ENCODE measurements at regions not wholly inside any gene's neighbourhood (a gene's known extent, or its start where the extent isn't known, plus 50 kb on each side); places are given as distances from the start of the nearest gene placed in this dataset.

GRCh38 chr10:2858452-2858851, 208.9 kb upstream of the PFKP start:
- POLR2A ChIA-PET: no interaction called here
- H3K4me1 ChIP-seq (ENCODE audit: insufficient read depth, low read length, poor library complexity, severe bottlenecking): no peaks in the 10 kb centered on the region
- no peak overlapping the region for H2AFZ ChIP-seq (ENCODE audit: low read length)
- DNase-seq (ENCODE audit: low spot score): no peak
- H3K9me2 ChIP-seq (ENCODE audit: insufficient read depth, low read length): no peaks in the 10 kb centered on the region
- CTCF ChIA-PET (ENCODE audit: unreplicated experiment): no interaction called here
- BruUV-seq (replicated peaks): no TSS peak
- no peaks in the 10 kb centered on the region for H3K36me3 ChIP-seq (ENCODE audit: insufficient read depth, low read length)
- no peak overlapping the region for H3K4me3 ChIP-seq (ENCODE audit: low read depth, low read length, poor library complexity, severe bottlenecking)
- no peaks in the 10 kb centered on the region for H3K79me2 ChIP-seq (ENCODE audit: insufficient read depth, low read depth, low read length)
- H3K4me2 ChIP-seq (ENCODE audit: low read length): no peak overlapping the region
- no peak for TF ChIP-seq EZH2phosphoT487 (IDR thresholded peaks at IDR 0.05; ENCODE audit: borderline replicate concordance, low read depth, low read length)
- TF ChIP-seq CTCF (conservative IDR thresholded peaks at IDR 0.05; ENCODE audit: low read length): no peak
- no peaks in the 10 kb centered on the region for H3K9me3 ChIP-seq (ENCODE audit: low read length)
- intact Hi-C loops (cut with micrococcal nuclease; ENCODE audit: unreplicated experiment): no loop called here
- no peaks in the 10 kb centered on the region for H4K20me1 ChIP-seq (ENCODE audit: insufficient read depth, low read length)
- H3K27ac ChIP-seq (ENCODE audit: low read depth, low read length, poor library complexity, severe bottlenecking): no peak overlapping the region

- POLR2A ChIA-PET: interaction anchor here (0.6 kb wide), 1 partner anchor 748 kb away, joined by 3 read pairs; no protein-coding TSS in a partner anchor
- Histone ChIP-seq H2AFZ (ENCODE audit: low read length) (no peak overlapping the region), H3K9me3 (ENCODE audit: low read length) (no peaks in the 10 kb centered on the region), H3K79me2 (ENCODE audit: insufficient read depth, low read depth, low read length) (no peaks in the 10 kb centered on the region), H3K4me1 (ENCODE audit: insufficient read depth, low read length, poor library complexity, severe bottlenecking) (no peaks in the 10 kb centered on the region), H3K9me2 (ENCODE audit: insufficient read depth, low read length) (no peaks in the 10 kb centered on the region), H3K4me2 (ENCODE audit: low read length) (no peak overlapping the region), H3K27ac (ENCODE audit: low read depth, low read length, poor library complexity, severe bottlenecking) (no peak overlapping the region), H3K36me3 (ENCODE audit: insufficient read depth, low read length) (no peaks in the 10 kb centered on the region), H4K20me1 (ENCODE audit: insufficient read depth, low read length) (no peaks in the 10 kb centered on the region), H3K4me3 (ENCODE audit: low read depth, low read length, poor library complexity, severe bottlenecking) (no peak overlapping the region)
- no peak for TF ChIP-seq EZH2phosphoT487 (IDR thresholded peaks at IDR 0.05; ENCODE audit: borderline replicate concordance, low read depth, low read length)
- no peak for TF ChIP-seq CTCF (conservative IDR thresholded peaks at IDR 0.05; ENCODE audit: low read length)
- BruUV-seq (replicated peaks): no TSS peak
- no peak for DNase-seq (ENCODE audit: low spot score)
- intact Hi-C loops (cut with micrococcal nuclease; ENCODE audit: unreplicated experiment): no loop called here
- CTCF ChIA-PET (ENCODE audit: unreplicated experiment): no interaction called here
Measured at GRCh38 chr10:2856598-2856997, 210.8 kb upstream of the PFKP start.

GRCh38 chr10:2852574-2853323, 214.6 kb upstream of the PFKP start:
- Histone ChIP-seq H3K4me2 (ENCODE audit: low read length) (no peak overlapping the region), H2AFZ (ENCODE audit: low read length) (no peak overlapping the region), H3K9me3 (ENCODE audit: low read length) (no peaks in the 10 kb centered on the region), H4K20me1 (ENCODE audit: insufficient read depth, low read length) (no peaks in the 10 kb centered on the region), H3K9me2 (ENCODE audit: insufficient read depth, low read length) (no peaks in the 10 kb centered on the region), H3K27ac (ENCODE audit: low read depth, low read length, poor library complexity, severe bottlenecking) (no peak overlapping the region), H3K4me3 (ENCODE audit: low read depth, low read length, poor library complexity, severe bottlenecking) (no peak overlapping the region), H3K4me1 (ENCODE audit: insufficient read depth, low read length, poor library complexity, severe bottlenecking) (no peaks in the 10 kb centered on the region), H3K79me2 (ENCODE audit: insufficient read depth, low read depth, low read length) (no peaks in the 10 kb centered on the region), H3K36me3 (ENCODE audit: insufficient read depth, low read length) (no peaks in the 10 kb centered on the region)
- CTCF ChIA-PET (ENCODE audit: unreplicated experiment): no interaction called here
- POLR2A ChIA-PET: no interaction called here
- TF ChIP-seq CTCF (conservative IDR thresholded peaks at IDR 0.05; ENCODE audit: low read length): no peak
- no peak for TF ChIP-seq EZH2phosphoT487 (IDR thresholded peaks at IDR 0.05; ENCODE audit: borderline replicate concordance, low read depth, low read length)
- BruUV-seq (replicated peaks): no TSS peak
- intact Hi-C loops (cut with micrococcal nuclease; ENCODE audit: unreplicated experiment): no loop called here
- DNase-seq (ENCODE audit: low spot score): no peak
